Mammary epithelial cell (primary cell): ENCODE measurements at regions not wholly inside any gene's neighbourhood (a gene's known extent, or its start where the extent isn't known, plus 50 kb on each side); places are given as distances from the start of the nearest gene placed in this dataset.

Experiments used
- CTCF ChIP-seq, 2 donors: IDR thresholded peaks in 1 of 2; conservative IDR thresholded peaks in 1 of 2; 2 replicates each; pipeline ENCODE4 v1.5.1; 2011 to 2012; ENCODE audit warnings: inconsistent platforms in 2 of 2, low read length in 2 of 2, mild to moderate bottlenecking in 2 of 2, control low read depth in 1 of 2, low read depth in 1 of 2; ENCODE audit not compliant: insufficient read depth in 1 of 2; ENCODE audit errors: extremely low read depth in 1 of 2
- EZH2 ChIP-seq: IDR thresholded peaks from 2 replicates; pipeline ENCODE4 v1.6.1; 2012; ENCODE audit warnings: low read length, inconsistent platforms, borderline replicate concordance

GRCh38 chr7:106978425-106979420, 65.8 kb upstream of the PRKAR2B start:
- TF ChIP-seq CTCF (conservative IDR thresholded peaks at IDR 0.05 in 1 of 2, IDR thresholded peaks at IDR 0.05 in 1 of 2; ENCODE audit: extremely low read depth in 1 of 2, insufficient read depth in 1 of 2, low read depth in 1 of 2, low read length in 2 of 2) (no peak), EZH2 (no peak)
